ENCODE measurements at regions not wholly inside any gene's neighbourhood (a gene's known extent, or its start where the extent isn't known, plus 50 kb on each side); places are given as distances from the start of the nearest gene placed in this dataset.

GRCh38 chr3:40803311-40803710, 278.6 kb downstream of the ZNF621 start:
- DNase-seq, result no peak

GRCh38 chr3:40805456-40805855, 280.7 kb downstream of the ZNF621 start:
- DNase-seq, result no peak

- no peak for DNase-seq
These were observed 286.1 kb downstream of the ZNF621 start for GRCh38 chr3:40810813-40811212.

GRCh38 chr3:40817017-40817416, 292.3 kb downstream of the ZNF621 start:
- DNase-seq, result no peak

GRCh38 chr3:40821315-40821714, 296.6 kb downstream of the ZNF621 start:
- no peak for DNase-seq

GRCh38 chr3:40827226-40827625, 302.5 kb downstream of the ZNF621 start:
- DNase-seq, result no peak

GRCh38 chr3:40827942-40828688, 303.4 kb downstream of the ZNF621 start:
- peak in 1 of 56 donors; percentile 4 for DNase-seq

- no peak for DNase-seq
These were observed 304.1 kb downstream of the ZNF621 start for GRCh38 chr3:40828741-40829415.

GRCh38 chr3:40829876-40830275, 305.1 kb downstream of the ZNF621 start:
- no peak for DNase-seq

- DNase-seq, result no peak
These were observed 312.5 kb downstream of the ZNF621 start for GRCh38 chr3:40837300-40837699.

GRCh38 chr3:40841131-40841530, 316.4 kb downstream of the ZNF621 start:
- DNase-seq, result no peak

- DNase-seq, result no peak
These were observed 316.9 kb downstream of the ZNF621 start for GRCh38 chr3:40841570-40842109.

- no peak for DNase-seq
These were observed 318.0 kb downstream of the ZNF621 start for GRCh38 chr3:40842714-40843113.

- DNase-seq, result no peak
These were observed 318.5 kb downstream of the ZNF621 start for GRCh38 chr3:40843208-40843624.

- no peak for DNase-seq
These were observed 319.2 kb downstream of the ZNF621 start for GRCh38 chr3:40843851-40844548.

- no peak for DNase-seq
These were observed 320.1 kb downstream of the ZNF621 start for GRCh38 chr3:40844896-40845295.

GRCh38 chr3:40845447-40845846, 320.7 kb downstream of the ZNF621 start:
- DNase-seq, result no peak

- no peak for DNase-seq
These were observed 321.2 kb downstream of the ZNF621 start for GRCh38 chr3:40845916-40846315.

GRCh38 chr3:40846451-40846850, 321.7 kb downstream of the ZNF621 start:
- no peak for DNase-seq

- DNase-seq, result no peak
These were observed 322.8 kb downstream of the ZNF621 start for GRCh38 chr3:40847551-40847992.

- DNase-seq, result no peak
These were observed 323.7 kb downstream of the ZNF621 start for GRCh38 chr3:40848421-40848820.

- no peak for DNase-seq
These were observed 326.1 kb downstream of the ZNF621 start for GRCh38 chr3:40850861-40851260.
